Spleen (tissue), 7 donors: ENCODE measurements at regions not wholly inside any gene's neighbourhood (a gene's known extent, or its start where the extent isn't known, plus 50 kb on each side); places are given as distances from the start of the nearest gene placed in this dataset.

Source experiments
- POLR2A ChIP-seq, 3 donors: fragments of 450-650 bp; IDR thresholded peaks; one replicate each; pipeline ENCODE4 v1.5.1; 2017; ENCODE audit warnings: antibody characterized with exemption in 3 of 3, mild to moderate bottlenecking in 1 of 3
- POLR2AphosphoS5 ChIP-seq, 3 donors: sonication (generic); formaldehyde crosslinking; IDR thresholded peaks; one replicate each; pipeline ENCODE4 v1.5.1; 2017; ENCODE audit warnings: antibody characterized with exemption in 3 of 3
- TF ChIP-seq, protein P1 (sequence below), 11 experiments: fragments of 200-600 bp in 7 of 11; fragments of 450-650 bp in 4 of 11; sonication (generic) in 4 of 11; IDR thresholded peaks in 8 of 11; conservative IDR thresholded peaks in 3 of 11; 1 replicate in 7 of 11; 2 replicates in 4 of 11; pipeline versions ENCODE4 v1.4.0 to v1.8.0; 2016 to 2021; ENCODE audit warnings: antibody characterized with exemption in 11 of 11, inconsistent platforms in 4 of 11, mild to moderate bottlenecking in 1 of 11
- donor health status: DM: no; HTN: no; CAD: no; lungs with moderate emphysema.
- donor health status: DM: no; HTN: no; CAD: no.
- donor health status: DM: no; HTN: no; CAD: no.

- TF ChIP-seq, protein P1, sequence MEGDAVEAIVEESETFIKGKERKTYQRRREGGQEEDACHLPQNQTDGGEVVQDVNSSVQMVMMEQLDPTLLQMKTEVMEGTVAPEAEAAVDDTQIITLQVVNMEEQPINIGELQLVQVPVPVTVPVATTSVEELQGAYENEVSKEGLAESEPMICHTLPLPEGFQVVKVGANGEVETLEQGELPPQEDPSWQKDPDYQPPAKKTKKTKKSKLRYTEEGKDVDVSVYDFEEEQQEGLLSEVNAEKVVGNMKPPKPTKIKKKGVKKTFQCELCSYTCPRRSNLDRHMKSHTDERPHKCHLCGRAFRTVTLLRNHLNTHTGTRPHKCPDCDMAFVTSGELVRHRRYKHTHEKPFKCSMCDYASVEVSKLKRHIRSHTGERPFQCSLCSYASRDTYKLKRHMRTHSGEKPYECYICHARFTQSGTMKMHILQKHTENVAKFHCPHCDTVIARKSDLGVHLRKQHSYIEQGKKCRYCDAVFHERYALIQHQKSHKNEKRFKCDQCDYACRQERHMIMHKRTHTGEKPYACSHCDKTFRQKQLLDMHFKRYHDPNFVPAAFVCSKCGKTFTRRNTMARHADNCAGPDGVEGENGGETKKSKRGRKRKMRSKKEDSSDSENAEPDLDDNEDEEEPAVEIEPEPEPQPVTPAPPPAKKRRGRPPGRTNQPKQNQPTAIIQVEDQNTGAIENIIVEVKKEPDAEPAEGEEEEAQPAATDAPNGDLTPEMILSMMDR (IDR thresholded peaks at IDR 0.05 in 8 of 11, conservative IDR thresholded peaks at IDR 0.05 in 3 of 11) = no peak
- no peak for TF ChIP-seq POLR2AphosphoS5 (IDR thresholded peaks at IDR 0.05)
- no peak for TF ChIP-seq POLR2A (IDR thresholded peaks at IDR 0.05)
These were observed 816.8 kb upstream of the FAT3 start for GRCh38 chr11:91407842-91408241.
